ENCODE measurements at regions not wholly inside any gene's neighbourhood (a gene's known extent, or its start where the extent isn't known, plus 50 kb on each side); places are given as distances from the start of the nearest gene placed in this dataset.

DNA sequence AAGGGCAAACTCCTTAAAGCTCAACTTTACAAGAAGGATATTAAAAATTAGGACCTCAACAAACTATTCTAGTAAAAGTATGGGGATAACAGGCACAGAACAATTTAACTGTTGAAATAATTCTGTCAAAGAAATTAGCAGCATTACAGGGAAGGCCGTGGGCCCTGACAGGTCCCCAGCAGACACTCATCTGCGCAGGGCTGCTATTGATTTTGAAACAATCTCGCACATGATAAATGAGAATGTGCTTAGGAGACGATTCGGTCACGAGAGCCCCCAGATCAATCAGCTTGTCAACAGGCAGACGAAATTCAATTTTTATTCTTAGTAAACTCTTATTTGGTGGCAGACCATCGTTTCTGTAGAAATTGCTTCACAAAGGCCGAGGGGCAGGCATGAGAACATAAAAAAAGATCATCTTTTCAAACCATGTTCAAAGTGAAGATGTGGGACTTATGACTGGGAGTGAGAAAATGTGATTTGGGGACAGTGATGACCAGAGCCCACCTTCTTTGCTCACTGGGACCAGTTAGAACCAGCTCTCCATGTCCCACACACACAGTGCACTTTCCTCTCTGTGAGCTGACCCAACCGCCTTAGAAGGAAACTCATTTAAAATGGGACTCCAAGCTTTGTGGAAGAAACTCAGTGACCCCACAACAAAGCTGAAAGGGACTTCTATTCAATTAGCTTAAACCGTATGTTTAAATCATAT lies 654.5 kb downstream of the TOX3 start (continued):
- TF ChIP-seq, protein P1, sequence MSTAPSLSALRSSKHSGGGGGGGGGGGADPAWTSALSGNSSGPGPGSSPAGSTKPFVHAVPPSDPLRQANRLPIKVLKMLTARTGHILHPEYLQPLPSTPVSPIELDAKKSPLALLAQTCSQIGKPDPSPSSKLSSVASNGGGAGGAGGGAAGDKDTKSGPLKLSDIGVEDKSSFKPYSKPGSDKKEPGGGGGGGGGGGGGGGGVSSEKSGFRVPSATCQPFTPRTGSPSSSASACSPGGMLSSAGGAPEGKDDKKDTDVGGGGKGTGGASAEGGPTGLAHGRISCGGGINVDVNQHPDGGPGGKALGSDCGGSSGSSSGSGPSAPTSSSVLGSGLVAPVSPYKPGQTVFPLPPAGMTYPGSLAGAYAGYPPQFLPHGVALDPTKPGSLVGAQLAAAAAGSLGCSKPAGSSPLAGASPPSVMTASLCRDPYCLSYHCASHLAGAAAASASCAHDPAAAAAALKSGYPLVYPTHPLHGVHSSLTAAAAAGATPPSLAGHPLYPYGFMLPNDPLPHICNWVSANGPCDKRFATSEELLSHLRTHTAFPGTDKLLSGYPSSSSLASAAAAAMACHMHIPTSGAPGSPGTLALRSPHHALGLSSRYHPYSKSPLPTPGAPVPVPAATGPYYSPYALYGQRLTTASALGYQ (CRISPR knock-in tag; IDR thresholded peaks at IDR 0.05): no peak

DNA sequence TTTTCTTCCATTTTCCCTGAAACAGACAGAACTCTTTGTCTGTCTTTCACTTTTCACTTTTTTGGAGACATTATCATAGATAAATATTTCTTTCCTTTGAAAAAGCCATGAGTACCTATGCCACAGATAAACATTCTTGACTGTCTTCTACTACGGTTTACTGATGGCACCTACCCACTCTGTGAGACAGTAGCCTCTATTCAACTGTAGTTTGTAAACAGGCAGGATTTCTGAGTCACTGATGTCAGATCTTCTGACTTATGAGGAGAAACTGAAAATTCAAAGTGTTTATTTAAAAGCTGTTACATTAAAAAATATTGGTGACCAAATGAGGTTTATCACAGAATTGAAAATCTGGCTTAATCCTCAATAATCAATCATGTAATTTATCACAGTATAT lies 658.4 kb downstream of the TOX3 start:
- H3K9me3 ChIP-seq (ENCODE audit: low read length): no peaks in the 10 kb centered on the region
- no TSS peak for BruUV-seq (replicated peaks)
- H3K27ac ChIP-seq (ENCODE audit: extremely low read length, insufficient read depth, low read length): no peak overlapping the region
- ChIA-PET CTCF (ENCODE audit: low intra/inter-chr PET ratio, low total read pairs) (no interaction called here), POLR2A (no interaction called here)
- H3K27me3 ChIP-seq (ENCODE audit: control insufficient read depth in 1 of 2, insufficient read depth in 2 of 2, low read length in 2 of 2): no peaks in the 10 kb centered on the region
- DNase-seq (ENCODE audit: low spot score) (no peak), FAIRE-seq (no peak), ATAC-seq (no peak)
- H3K9ac ChIP-seq (ENCODE audit: insufficient read depth, low read depth, low read length): no peak overlapping the region
- no peak overlapping the region for H2AFZ ChIP-seq (ENCODE audit: low read length)
- no peak overlapping the region for H3K4me3 ChIP-seq (replicated peaks in 1 of 3; ENCODE audit: insufficient read depth in 1 of 3, low read depth in 2 of 3, low read length in 3 of 3)
- H3K79me2 ChIP-seq (ENCODE audit: insufficient read depth, low read length): no peaks in the 10 kb centered on the region
- H4K20me1 ChIP-seq (ENCODE audit: insufficient read depth, low read length): no peaks in the 10 kb centered on the region
- no peak overlapping the region for H3K4me2 ChIP-seq (ENCODE audit: low read depth, low read length)
- no peaks in the 10 kb centered on the region for H3K36me3 ChIP-seq (replicated peaks in 1 of 2; ENCODE audit: control insufficient read depth in 1 of 2, insufficient read depth in 2 of 2, low read length in 2 of 2)
- H3K4me1 ChIP-seq (ENCODE audit: insufficient read depth, low read length): no peaks in the 10 kb centered on the region
- 0% methylated on average over 1 of the region's 1 CpG for WGBS (ENCODE audit: low lambda C conversion rate)
- intact Hi-C loops (cut with micrococcal nuclease; ENCODE audit: unreplicated experiment) (no loop called here), in situ Hi-C loops (cut with HindIII; ENCODE audit: extremely low pct_ligation_motif_present, low pct_unique_long_range_greater_than_20kb) (no loop called here)
- TF ChIP-seq SIN3A (IDR thresholded peaks at IDR 0.05; ENCODE audit: borderline replicate concordance, low read depth, low read length) (no peak), ZNF614 (CRISPR knock-in tag; IDR thresholded peaks at IDR 0.05; ENCODE audit: borderline replicate concordance) (no peak), THYN1 (CRISPR knock-in tag; IDR thresholded peaks at IDR 0.05; ENCODE audit: borderline replicate concordance, low read depth) (no peak), ZNF543 (CRISPR knock-in tag; IDR thresholded peaks at IDR 0.05) (no peak), POGZ (CRISPR knock-in tag; IDR thresholded peaks at IDR 0.05) (no peak)
- TF ChIP-seq, protein P2, sequence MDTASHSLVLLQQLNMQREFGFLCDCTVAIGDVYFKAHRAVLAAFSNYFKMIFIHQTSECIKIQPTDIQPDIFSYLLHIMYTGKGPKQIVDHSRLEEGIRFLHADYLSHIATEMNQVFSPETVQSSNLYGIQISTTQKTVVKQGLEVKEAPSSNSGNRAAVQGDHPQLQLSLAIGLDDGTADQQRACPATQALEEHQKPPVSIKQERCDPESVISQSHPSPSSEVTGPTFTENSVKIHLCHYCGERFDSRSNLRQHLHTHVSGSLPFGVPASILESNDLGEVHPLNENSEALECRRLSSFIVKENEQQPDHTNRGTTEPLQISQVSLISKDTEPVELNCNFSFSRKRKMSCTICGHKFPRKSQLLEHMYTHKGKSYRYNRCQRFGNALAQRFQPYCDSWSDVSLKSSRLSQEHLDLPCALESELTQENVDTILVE (CRISPR knock-in tag; IDR thresholded peaks at IDR 0.05): no peak
- TF ChIP-seq, protein P3, sequence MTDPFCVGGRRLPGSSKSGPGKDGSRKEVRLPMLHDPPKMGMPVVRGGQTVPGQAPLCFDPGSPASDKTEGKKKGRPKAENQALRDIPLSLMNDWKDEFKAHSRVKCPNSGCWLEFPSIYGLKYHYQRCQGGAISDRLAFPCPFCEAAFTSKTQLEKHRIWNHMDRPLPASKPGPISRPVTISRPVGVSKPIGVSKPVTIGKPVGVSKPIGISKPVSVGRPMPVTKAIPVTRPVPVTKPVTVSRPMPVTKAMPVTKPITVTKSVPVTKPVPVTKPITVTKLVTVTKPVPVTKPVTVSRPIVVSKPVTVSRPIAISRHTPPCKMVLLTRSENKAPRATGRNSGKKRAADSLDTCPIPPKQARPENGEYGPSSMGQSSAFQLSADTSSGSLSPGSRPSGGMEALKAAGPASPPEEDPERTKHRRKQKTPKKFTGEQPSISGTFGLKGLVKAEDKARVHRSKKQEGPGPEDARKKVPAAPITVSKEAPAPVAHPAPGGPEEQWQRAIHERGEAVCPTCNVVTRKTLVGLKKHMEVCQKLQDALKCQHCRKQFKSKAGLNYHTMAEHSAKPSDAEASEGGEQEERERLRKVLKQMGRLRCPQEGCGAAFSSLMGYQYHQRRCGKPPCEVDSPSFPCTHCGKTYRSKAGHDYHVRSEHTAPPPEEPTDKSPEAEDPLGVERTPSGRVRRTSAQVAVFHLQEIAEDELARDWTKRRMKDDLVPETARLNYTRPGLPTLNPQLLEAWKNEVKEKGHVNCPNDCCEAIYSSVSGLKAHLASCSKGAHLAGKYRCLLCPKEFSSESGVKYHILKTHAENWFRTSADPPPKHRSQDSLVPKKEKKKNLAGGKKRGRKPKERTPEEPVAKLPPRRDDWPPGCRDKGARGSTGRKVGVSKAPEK (CRISPR knock-in tag; IDR thresholded peaks at IDR 0.05; ENCODE audit: borderline replicate concordance): no peak
- TF ChIP-seq, protein P4, sequence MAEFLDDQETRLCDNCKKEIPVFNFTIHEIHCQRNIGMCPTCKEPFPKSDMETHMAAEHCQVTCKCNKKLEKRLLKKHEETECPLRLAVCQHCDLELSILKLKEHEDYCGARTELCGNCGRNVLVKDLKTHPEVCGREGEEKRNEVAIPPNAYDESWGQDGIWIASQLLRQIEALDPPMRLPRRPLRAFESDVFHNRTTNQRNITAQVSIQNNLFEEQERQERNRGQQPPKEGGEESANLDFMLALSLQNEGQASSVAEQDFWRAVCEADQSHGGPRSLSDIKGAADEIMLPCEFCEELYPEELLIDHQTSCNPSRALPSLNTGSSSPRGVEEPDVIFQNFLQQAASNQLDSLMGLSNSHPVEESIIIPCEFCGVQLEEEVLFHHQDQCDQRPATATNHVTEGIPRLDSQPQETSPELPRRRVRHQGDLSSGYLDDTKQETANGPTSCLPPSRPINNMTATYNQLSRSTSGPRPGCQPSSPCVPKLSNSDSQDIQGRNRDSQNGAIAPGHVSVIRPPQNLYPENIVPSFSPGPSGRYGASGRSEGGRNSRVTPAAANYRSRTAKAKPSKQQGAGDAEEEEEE (CRISPR knock-in tag; IDR thresholded peaks at IDR 0.05; ENCODE audit: borderline replicate concordance): no peak
- TF ChIP-seq, protein P5, sequence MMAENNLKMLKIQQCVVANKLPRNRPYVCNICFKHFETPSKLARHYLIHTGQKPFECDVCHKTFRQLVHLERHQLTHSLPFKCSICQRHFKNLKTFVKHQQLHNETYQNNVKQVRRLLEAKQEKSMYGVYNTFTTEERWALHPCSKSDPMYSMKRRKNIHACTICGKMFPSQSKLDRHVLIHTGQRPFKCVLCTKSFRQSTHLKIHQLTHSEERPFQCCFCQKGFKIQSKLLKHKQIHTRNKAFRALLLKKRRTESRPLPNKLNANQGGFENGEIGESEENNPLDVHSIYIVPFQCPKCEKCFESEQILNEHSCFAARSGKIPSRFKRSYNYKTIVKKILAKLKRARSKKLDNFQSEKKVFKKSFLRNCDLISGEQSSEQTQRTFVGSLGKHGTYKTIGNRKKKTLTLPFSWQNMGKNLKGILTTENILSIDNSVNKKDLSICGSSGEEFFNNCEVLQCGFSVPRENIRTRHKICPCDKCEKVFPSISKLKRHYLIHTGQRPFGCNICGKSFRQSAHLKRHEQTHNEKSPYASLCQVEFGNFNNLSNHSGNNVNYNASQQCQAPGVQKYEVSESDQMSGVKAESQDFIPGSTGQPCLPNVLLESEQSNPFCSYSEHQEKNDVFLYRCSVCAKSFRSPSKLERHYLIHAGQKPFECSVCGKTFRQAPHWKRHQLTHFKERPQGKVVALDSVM (CRISPR knock-in tag; IDR thresholded peaks at IDR 0.05): no peak
